Fibroblast of the aortic adventitia (primary cell): ENCODE measurements at regions not wholly inside any gene's neighbourhood (a gene's known extent, or its start where the extent isn't known, plus 50 kb on each side); places are given as distances from the start of the nearest gene placed in this dataset.

Source experiments
- DNase-seq: peaks from one replicate; pipeline ENCODE4 v3.0.0-alpha.2; 2010; ENCODE audit warnings: low read depth
- H3K4me3 ChIP-seq: 2 replicates; pipeline ENCODE4 v1.5.1; 2011; ENCODE audit warnings: low read depth, mild to moderate bottlenecking, control low read depth, low read length, moderate library complexity
- TF ChIP-seq, protein P1 (sequence below): IDR thresholded peaks from 2 replicates; pipeline ENCODE4 v1.5.1; 2011; ENCODE audit warnings: mild to moderate bottlenecking, low read length, control low read depth, inconsistent platforms; ENCODE audit not compliant: insufficient read depth

- H3K4me3 ChIP-seq: no peak overlapping the region
- TF ChIP-seq, protein P1, sequence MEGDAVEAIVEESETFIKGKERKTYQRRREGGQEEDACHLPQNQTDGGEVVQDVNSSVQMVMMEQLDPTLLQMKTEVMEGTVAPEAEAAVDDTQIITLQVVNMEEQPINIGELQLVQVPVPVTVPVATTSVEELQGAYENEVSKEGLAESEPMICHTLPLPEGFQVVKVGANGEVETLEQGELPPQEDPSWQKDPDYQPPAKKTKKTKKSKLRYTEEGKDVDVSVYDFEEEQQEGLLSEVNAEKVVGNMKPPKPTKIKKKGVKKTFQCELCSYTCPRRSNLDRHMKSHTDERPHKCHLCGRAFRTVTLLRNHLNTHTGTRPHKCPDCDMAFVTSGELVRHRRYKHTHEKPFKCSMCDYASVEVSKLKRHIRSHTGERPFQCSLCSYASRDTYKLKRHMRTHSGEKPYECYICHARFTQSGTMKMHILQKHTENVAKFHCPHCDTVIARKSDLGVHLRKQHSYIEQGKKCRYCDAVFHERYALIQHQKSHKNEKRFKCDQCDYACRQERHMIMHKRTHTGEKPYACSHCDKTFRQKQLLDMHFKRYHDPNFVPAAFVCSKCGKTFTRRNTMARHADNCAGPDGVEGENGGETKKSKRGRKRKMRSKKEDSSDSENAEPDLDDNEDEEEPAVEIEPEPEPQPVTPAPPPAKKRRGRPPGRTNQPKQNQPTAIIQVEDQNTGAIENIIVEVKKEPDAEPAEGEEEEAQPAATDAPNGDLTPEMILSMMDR: no peak
- no peak for DNase-seq
Observed at GRCh38 chr12:75711271-75711670, 199.9 kb upstream of the KRR1 start.

DNA sequence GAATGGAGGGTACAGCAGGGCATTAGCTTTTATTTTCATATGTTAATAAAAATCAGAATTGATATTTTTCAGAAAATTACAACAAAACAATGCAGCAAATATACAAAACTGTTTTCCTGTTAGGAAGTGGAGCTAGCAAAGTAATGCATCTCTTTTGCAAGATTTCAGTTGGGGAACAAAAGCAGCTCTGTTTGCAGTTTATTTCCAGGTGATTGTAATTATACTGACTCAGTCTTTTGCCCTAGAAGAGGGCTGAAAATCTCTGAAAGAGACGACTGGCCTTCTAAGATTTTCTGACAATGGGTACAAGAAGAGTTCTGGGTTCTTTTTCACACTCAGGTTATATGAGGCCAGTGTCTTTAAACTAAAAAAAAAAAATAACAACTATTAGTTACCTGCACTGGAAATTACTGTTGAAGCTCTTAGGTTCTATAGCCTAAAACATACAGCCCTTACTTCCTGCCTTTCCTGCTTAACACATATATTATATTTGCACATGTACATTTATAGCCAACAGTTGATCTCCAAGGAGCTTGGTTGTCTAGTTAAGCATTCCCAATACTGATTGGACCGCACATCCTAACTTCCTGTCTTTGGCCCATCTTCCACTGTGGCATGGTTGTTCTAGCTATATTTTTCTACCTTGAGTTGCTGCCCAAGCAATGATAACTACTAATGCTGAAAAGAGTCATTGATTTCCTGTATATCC is 199.1 kb upstream of the KRR1 start:
- no peak for DNase-seq
- TF ChIP-seq, protein P1: no peak
- no peak overlapping the region for H3K4me3 ChIP-seq

- DNase-seq: no peak
- no peak overlapping the region for H3K4me3 ChIP-seq
- TF ChIP-seq, protein P1: no peak
Observed at GRCh38 chr12:75709503-75709902, 198.1 kb upstream of the KRR1 start.

- TF ChIP-seq, protein P1: no peak
- no peak for DNase-seq
- no peak overlapping the region for H3K4me3 ChIP-seq
Observed at GRCh38 chr12:75708802-75709201, 197.4 kb upstream of the KRR1 start.

- DNase-seq: no peak
- TF ChIP-seq, protein P1: no peak
Observed at GRCh38 chr12:75707983-75708382, 196.6 kb upstream of the KRR1 start.

GRCh38 chr12:75706786-75707605 is 195.6 kb upstream of the KRR1 start:
- H3K4me3 ChIP-seq: no peak overlapping the region
- peak; percentile 91 for DNase-seq
- TF ChIP-seq, protein P1: no peak

More at GRCh38 chr12:75707983-75708382, 196.6 kb upstream of the KRR1 start:
- no peak overlapping the region for H3K4me3 ChIP-seq
